Nucleus accumbens (tissue), 56 donors: ENCODE measurements at regions not wholly inside any gene's neighbourhood (a gene's known extent, or its start where the extent isn't known, plus 50 kb on each side); places are given as distances from the start of the nearest gene placed in this dataset.
"Not testable (repeated sequence)": the region's sequence is repeated elsewhere in the genome, so short reads cannot be mapped to it uniquely, and the experiment has no call there.

Source experiments
- DNase-seq, 56 donors: peaks; one replicate each; lab custom pipeline; 2025; lab: John Stamatoyannopoulos, UW

- no peak for DNase-seq
These were observed 99.3 kb upstream of the ETV3 start for GRCh38 chr1:157237522-157237921.

GRCh38 chr1:157236072-157236471 is 97.9 kb upstream of the ETV3 start:
- no peak for DNase-seq

GRCh38 chr1:157235307-157235706 is 97.1 kb upstream of the ETV3 start:
- DNase-seq, result no peak

GRCh38 chr1:157234705-157235273 is 96.6 kb upstream of the ETV3 start:
- no peak for DNase-seq

GRCh38 chr1:157233131-157233530 is 94.9 kb upstream of the ETV3 start:
- no peak for DNase-seq

GRCh38 chr1:157231846-157232525 is 93.8 kb upstream of the ETV3 start:
- no peak for DNase-seq

DNA sequence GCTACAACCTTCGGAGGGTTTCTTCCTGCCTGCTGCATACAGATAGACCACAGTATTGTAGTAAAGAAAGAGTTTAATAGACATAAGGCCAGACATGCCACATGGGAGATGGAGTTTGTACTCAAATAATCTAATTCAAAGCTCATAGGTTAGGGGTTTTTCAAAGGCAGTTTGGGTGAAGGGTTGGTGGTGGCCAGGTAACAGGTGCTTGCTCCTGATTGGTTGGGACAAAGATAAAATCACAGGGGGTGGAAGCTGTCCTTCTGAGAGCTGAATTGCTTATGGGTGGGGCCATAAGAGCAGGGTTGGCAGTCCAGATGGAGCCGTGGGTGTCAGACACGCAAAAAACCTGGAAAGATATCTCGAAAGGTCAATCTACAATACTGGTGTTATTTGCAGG is 92.3 kb upstream of the ETV3 start:
- DNase-seq, result no peak

DNA sequence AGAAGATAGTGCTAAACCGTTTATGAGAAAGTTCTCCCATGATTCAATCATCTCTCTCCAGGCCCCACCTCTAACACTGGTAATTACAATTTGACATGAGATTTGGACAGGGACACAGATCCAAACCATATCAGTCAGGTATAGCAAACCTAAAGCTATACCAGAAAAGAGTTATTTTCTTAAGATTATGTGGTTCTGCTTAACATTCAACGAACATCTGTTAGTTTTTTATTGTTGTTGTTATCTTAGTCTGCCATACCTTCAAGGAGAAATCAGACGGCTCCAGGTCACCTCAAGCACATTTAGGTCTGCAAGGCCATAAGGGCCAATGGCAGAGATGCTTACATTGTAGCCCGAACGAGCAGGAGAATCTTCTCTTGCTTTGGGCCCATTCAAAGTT is 89.5 kb upstream of the ETV3 start:
- no peak for DNase-seq

DNA sequence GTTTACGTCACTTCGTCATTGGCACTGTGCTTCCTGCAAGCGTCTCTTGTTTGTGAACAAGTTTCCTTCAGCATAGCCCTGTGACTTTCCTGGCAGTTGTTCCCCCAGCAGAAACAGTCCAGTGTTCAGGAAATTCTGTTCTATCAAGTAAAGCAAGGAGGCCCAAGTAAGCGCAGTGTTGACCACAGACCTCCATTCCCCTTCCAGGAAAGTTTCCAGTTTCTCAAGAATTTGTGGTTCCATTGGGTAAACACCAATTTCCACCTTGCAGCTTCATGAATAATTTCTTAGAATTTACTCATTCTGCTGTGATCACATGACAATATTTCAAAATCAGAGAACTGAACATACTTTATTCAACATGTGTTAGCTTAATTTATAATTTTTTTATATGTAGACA is 88.5 kb upstream of the ETV3 start:
- no peak for DNase-seq

GRCh38 chr1:157219600-157219999 is 81.4 kb upstream of the ETV3 start:
- DNase-seq, result no peak

- DNase-seq, result no peak
These were observed 81.0 kb upstream of the ETV3 start for GRCh38 chr1:157219182-157219581.

DNA sequence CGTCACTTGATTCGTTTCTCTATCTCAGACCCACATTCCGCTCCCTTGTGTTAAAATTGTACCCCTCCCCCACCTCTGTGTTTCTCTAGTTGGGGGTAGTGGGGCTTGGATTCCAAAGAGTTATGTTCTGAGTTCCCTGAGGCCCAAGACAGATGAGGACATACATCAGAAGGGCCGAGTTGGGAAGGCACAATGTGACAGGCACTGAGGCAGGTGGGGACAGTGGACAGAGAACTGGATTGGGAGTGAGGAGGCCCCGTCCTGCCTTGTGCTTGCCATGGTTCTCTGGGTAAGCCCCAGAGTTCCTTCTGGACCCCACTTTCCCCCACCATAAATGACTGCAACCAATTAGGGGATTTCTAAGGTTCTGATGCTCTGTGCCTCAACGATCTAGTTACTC is 80.5 kb upstream of the ETV3 start:
- no peak for DNase-seq

DNA sequence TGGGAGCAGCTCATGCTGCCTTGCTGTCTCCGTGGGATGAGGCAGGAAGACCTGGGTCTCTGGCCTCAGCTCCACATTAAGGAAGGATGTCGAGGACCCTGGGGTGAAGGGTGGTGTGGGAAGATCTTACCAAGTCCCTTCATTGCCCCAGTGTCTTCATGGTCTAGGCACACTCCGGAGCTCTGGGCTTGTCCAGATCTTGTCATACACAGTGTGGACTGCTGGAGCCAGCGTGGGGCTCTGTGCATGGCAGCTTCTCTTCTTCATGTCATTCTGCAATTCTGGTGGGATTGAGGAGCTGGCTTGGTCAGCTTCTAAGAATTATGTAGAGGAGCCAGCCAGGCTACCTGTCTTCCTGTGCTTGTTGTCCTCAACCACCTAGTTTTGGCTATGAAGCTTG is 79.3 kb upstream of the ETV3 start:
- no peak for DNase-seq

- DNase-seq, result no peak
These were observed 75.6 kb upstream of the ETV3 start for GRCh38 chr1:157213836-157214235.

DNA sequence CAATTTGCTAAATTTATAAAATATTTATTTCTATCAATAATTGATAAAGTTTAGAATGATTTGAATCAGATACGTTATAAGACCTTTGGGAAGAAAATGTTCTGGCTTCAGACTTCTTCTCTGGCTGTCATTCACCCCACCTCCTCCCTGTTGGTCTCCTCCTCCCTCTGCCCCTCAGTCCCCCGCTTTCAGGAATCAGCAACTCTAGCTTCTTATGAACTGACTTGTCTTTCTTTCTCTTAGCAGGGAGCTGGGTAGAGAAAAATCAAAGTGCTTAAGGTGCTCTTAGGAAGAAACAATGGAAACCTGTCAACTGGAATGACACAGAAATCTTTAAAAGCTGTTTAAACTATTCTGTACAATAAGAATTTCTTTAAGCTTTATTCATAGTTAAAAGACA is 71.3 kb upstream of the ETV3 start:
- no peak for DNase-seq

DNA sequence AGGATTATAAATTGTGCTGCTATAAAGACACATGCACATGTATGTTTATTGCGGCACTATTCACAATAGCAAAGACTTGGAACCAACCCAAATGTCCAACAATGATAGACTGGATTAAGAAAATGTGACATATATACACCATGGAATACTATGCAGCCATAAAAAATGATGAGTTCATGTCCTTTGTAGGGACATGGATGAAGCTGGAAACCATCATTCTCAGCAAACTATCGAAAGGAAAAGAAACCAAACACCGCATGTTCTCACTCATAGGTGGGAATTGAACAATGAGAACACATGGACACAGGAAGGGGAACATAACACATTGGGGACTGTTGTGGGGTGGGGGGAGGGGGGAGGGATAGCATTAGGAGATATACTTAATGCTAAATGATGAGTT is 67.8 kb upstream of the ETV3 start:
- DNase-seq, result not testable (repeated sequence)

DNA sequence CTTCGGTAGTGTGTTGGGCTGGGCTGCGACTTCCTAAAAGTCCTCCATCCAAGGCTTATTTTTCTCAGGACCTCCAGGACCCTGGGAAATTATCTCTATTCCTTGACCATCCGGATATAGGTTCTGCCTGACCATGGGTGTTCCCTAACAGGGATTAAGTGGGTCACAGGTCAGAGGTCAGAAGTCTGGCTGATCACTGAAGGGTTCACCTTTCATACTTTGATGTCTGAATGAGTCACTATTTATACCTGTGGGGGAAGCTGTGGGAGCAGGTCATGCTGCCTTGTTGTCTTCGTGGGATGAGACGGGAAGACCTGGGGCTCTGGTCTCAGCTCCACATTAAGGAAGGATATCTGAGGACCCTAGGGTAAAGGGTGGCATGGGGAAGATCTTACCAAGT is 65.0 kb upstream of the ETV3 start:
- DNase-seq, result no peak

DNA sequence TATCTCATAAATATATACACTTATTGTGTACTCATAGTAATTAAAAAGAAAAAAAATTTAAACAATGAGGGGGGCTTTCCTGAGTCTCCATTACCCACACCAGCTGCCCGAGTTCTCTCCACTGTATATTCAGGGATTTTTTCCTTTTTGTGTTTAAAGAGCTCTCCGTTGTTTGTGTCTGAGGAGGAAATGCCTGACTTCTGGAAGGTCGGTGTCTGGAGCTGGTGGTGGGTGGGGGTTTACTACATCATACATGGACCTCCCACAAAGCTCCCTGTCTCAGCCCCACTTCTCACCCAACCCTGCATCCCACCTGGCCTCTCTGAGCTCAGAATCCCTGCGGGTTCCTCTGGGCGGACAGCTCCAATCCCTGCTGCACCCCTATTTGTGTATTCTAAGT is 64.1 kb upstream of the ETV3 start:
- no peak for DNase-seq

DNA sequence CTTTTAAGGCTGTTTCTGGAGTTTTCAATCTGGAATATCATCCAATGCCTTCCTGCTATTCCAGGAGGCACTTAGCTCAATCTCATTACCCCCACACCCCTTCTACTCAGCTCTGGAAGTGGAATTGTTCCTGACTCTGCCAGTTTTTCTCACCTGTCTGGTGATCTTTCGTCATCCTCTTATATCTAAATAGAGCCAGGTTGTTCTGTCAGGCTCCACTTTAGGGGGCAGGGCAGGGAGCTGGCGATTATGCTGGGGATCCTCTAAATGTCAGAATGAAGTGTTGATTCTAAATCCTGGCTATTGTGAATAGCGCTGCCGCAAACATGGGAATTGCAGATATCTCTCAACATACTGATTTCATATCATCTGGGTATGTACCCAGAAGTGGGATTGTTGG is 63.6 kb upstream of the ETV3 start:
- DNase-seq, result no peak

- DNase-seq, result no peak
These were observed 62.3 kb upstream of the ETV3 start for GRCh38 chr1:157200451-157200850.

GRCh38 chr1:157199421-157199755 is 61.2 kb upstream of the ETV3 start:
- no peak for DNase-seq

GRCh38 chr1:157198619-157199420 is 60.6 kb upstream of the ETV3 start:
- no peak for DNase-seq
